HepG2 (cell line): ENCODE measurements at regions not wholly inside any gene's neighbourhood (a gene's known extent, or its start where the extent isn't known, plus 50 kb on each side); places are given as distances from the start of the nearest gene placed in this dataset.

Experiments
- ATAC-seq: fragments of 200-7000 bp; cut with Tn5 transposase; 3 replicates; pipeline ENCODE4 v1.9.1; 2020; ENCODE audit warnings: mild to moderate bottlenecking, moderate library complexity
- BruUV-seq: library from RNA; stranded (reverse); fragments of 400-500 nt; replicated peaks from 2 replicates; lab custom pipeline; 2021; lab: Mats Ljungman, UMichigan
- CTCF ChIA-PET: fragments of 300-600 bp; formaldehyde crosslinking; extraction: SDS; loops from one replicate; lab custom pipeline; 2021; ENCODE audit warnings: low total read pairs, inconsistent platforms, low intra/inter-chr PET ratio; lab: Yijun Ruan, JAX
- POLR2A ChIA-PET: fragments of 350-600 bp; sonication (Branson Sonifier 250); formaldehyde crosslinking; loops from one replicate; lab custom pipeline; 2020; ENCODE audit warnings: antibody characterized with exemption, inconsistent platforms; lab: Yijun Ruan, JAX
- DNase-seq: peaks from one replicate; pipeline ENCODE4 v3.0.0-alpha.2; 2015; ENCODE audit warnings: low spot score
- FAIRE-seq: peaks from 3 replicates; lab custom pipeline; 2011; peaks lifted over from hg19 to GRCh38; lab: Jason Lieb, UNC
- H2AFZ ChIP-seq: one replicate; pipeline ENCODE4 v1.6.1; 2011; ENCODE audit warnings: low read length, inconsistent platforms
- H3K27ac ChIP-seq: fragments of 300-600 bp; 3 replicates; pipeline ENCODE4 v1.8.0; 2011; ENCODE audit warnings: mixed run types, mild to moderate bottlenecking, mixed read lengths, low read length, inconsistent platforms; ENCODE audit not compliant: insufficient read depth; ENCODE audit errors: extremely low read length
- H3K27me3 ChIP-seq, 2 experiments: fragments of 200-600 bp in 1 of 2; 2 replicates in 1 of 2; 3 replicates in 1 of 2; pipeline versions ENCODE4 v1.6.0 to v1.8.0; 2011; ENCODE audit warnings: low read length in 2 of 2, mild to moderate bottlenecking in 2 of 2, moderate library complexity in 2 of 2, inconsistent platforms in 1 of 2; ENCODE audit not compliant: insufficient read depth in 2 of 2, control insufficient read depth in 1 of 2
- H3K36me3 ChIP-seq, 2 experiments: fragments of 200-600 bp in 1 of 2; replicated peaks in 1 of 2; 2 replicates in 1 of 2; 3 replicates in 1 of 2; pipeline versions ENCODE4 v1.5.1 to v1.8.0; 2011; ENCODE audit warnings: low read length in 2 of 2, inconsistent platforms in 1 of 2; ENCODE audit not compliant: insufficient read depth in 2 of 2, control insufficient read depth in 1 of 2
- H3K4me1 ChIP-seq: 2 replicates; pipeline ENCODE4 v1.5.1; 2012; ENCODE audit warnings: low read length, inconsistent platforms; ENCODE audit not compliant: insufficient read depth
- H3K4me2 ChIP-seq: 2 replicates; pipeline ENCODE4 v1.6.0; 2011; ENCODE audit warnings: low read depth, low read length, inconsistent platforms
- H3K4me3 ChIP-seq, 3 experiments: fragments of 200-600 bp in 1 of 3; sonication (generic), shearing (Covaris generic) in 1 of 3; replicated peaks in 1 of 3; 2 replicates each; pipeline ENCODE4 v1.5.1; 2011 to 2016; ENCODE audit warnings: low read length in 3 of 3, inconsistent platforms in 2 of 3, low read depth in 2 of 3, mild to moderate bottlenecking in 2 of 3, control low read depth in 1 of 3, mixed read lengths in 1 of 3; ENCODE audit not compliant: insufficient read depth in 1 of 3
- H3K79me2 ChIP-seq: one replicate; pipeline ENCODE4 v1.6.1; 2011; ENCODE audit warnings: low read length, inconsistent platforms; ENCODE audit not compliant: insufficient read depth
- H3K9ac ChIP-seq: 2 replicates; pipeline ENCODE4 v1.6.0; 2011; ENCODE audit warnings: mild to moderate bottlenecking, low read depth, low read length, inconsistent platforms; ENCODE audit not compliant: insufficient read depth
- H3K9me3 ChIP-seq: 2 replicates; pipeline ENCODE4 v1.5.1; 2012; ENCODE audit warnings: mild to moderate bottlenecking, low read length
- H4K20me1 ChIP-seq: 2 replicates; pipeline ENCODE4 v1.6.0; 2011; ENCODE audit warnings: inconsistent platforms, mild to moderate bottlenecking, low read length, moderate library complexity; ENCODE audit not compliant: insufficient read depth
- E2F1 ChIP-seq: sonication (generic); formaldehyde crosslinking; IDR thresholded peaks from 2 replicates; pipeline ENCODE4 v1.5.0; 2020; ENCODE audit warnings: missing genetic modification reagents
- GABPA ChIP-seq, 2 experiments: IDR thresholded peaks; 2 replicates each; pipeline ENCODE4 v1.6.1; 2011 to 2016; ENCODE audit warnings: low read depth in 2 of 2, low read length in 1 of 2, missing biosample characterization in 1 of 2, missing genetic modification characterization in 1 of 2
- GPN1 ChIP-seq: sonication (generic); formaldehyde crosslinking; IDR thresholded peaks from 2 replicates; pipeline ENCODE4 v1.5.1; 2020; ENCODE audit warnings: missing genetic modification reagents, borderline replicate concordance
- MXI1 ChIP-seq: IDR thresholded peaks from 3 replicates; pipeline ENCODE4 v1.6.1; 2012; ENCODE audit warnings: low read depth, low read length, inconsistent platforms, borderline replicate concordance
- ZBTB46 ChIP-seq: sonication (generic); formaldehyde crosslinking; IDR thresholded peaks from 2 replicates; pipeline ENCODE4 v1.4.0; 2020; ENCODE audit warnings: mild to moderate bottlenecking, missing genetic modification reagents, borderline replicate concordance
- ZNF205 ChIP-seq: IDR thresholded peaks from 2 replicates; pipeline ENCODE4 v1.6.1; 2018; ENCODE audit warnings: missing biosample characterization, missing genetic modification reagents
- ZNF383 ChIP-seq: sonication (generic); formaldehyde crosslinking; IDR thresholded peaks from 2 replicates; pipeline ENCODE4 v1.4.0; 2020; ENCODE audit warnings: missing genetic modification reagents, mild to moderate bottlenecking, borderline replicate concordance
- ZNF605 ChIP-seq: sonication (generic); formaldehyde crosslinking; IDR thresholded peaks from 2 replicates; pipeline ENCODE4 v1.8.0; 2022; ENCODE audit warnings: mild to moderate bottlenecking, missing genetic modification reagents
- ZNF674 ChIP-seq: sonication (generic); formaldehyde crosslinking; IDR thresholded peaks from 2 replicates; pipeline ENCODE4 v1.5.0; 2020; ENCODE audit warnings: low read depth, mild to moderate bottlenecking, missing genetic modification reagents
- WGBS: methylation state at CpG from one replicate; pipeline ENCODE4 v1.1.6; 2017; ENCODE audit warnings: low lambda C conversion rate; 5-methylcytosine and 5-hydroxymethylcytosine counted together
- in situ Hi-C: cut with HindIII; loops from 2 replicates; pipeline ENCODE4 v1.10.0; 2017; ENCODE audit warnings: low pct_unique_long_range_greater_than_20kb; ENCODE audit not compliant: extremely low pct_ligation_motif_present
- intact Hi-C: fragments of 100-400 bp; cut with micrococcal nuclease; formaldehyde crosslinking; loops from one replicate; pipeline ENCODE4 v1.10.0; 2022; ENCODE audit not compliant: unreplicated experiment
- TF ChIP-seq, protein P1 (sequence below): sonication (generic); formaldehyde crosslinking; IDR thresholded peaks from 2 replicates; pipeline ENCODE4; 2020; ENCODE audit warnings: missing genetic modification reagents, mild to moderate bottlenecking, borderline replicate concordance

GRCh38 chr1:229884765-229885164 is 182.3 kb upstream of the GALNT2 start:
- POLR2A ChIA-PET = no interaction called here
- Histone ChIP-seq H3K27me3 (peaks cover 3 to 19% of the 10 kb centered on the region in 2 experiments; a peak in 3 of 5 replicates), H3K4me1 (no peaks in the 10 kb centered on the region), H3K36me3 (no peaks in the 10 kb centered on the region), H3K27ac (no peak overlapping the region), H2AFZ (no peak overlapping the region), H3K4me3 (no peak overlapping the region), H3K4me2 (no peak overlapping the region), H3K9me3 (no peaks in the 10 kb centered on the region), H3K79me2 (no peaks in the 10 kb centered on the region), H3K9ac (no peak overlapping the region), H4K20me1 (no peaks in the 10 kb centered on the region)
- intact Hi-C loops (no loop called here), in situ Hi-C loops (no loop called here)
- 0% methylated on average over 2 of the region's 4 CpGs for WGBS
- no peak for DNase-seq
- TF ChIP-seq ZNF674 (CRISPR knock-in tag) = no peak
- no peak for FAIRE-seq
- CTCF ChIA-PET = no interaction called here
- BruUV-seq = no TSS peak
- ATAC-seq = no peak

DNA sequence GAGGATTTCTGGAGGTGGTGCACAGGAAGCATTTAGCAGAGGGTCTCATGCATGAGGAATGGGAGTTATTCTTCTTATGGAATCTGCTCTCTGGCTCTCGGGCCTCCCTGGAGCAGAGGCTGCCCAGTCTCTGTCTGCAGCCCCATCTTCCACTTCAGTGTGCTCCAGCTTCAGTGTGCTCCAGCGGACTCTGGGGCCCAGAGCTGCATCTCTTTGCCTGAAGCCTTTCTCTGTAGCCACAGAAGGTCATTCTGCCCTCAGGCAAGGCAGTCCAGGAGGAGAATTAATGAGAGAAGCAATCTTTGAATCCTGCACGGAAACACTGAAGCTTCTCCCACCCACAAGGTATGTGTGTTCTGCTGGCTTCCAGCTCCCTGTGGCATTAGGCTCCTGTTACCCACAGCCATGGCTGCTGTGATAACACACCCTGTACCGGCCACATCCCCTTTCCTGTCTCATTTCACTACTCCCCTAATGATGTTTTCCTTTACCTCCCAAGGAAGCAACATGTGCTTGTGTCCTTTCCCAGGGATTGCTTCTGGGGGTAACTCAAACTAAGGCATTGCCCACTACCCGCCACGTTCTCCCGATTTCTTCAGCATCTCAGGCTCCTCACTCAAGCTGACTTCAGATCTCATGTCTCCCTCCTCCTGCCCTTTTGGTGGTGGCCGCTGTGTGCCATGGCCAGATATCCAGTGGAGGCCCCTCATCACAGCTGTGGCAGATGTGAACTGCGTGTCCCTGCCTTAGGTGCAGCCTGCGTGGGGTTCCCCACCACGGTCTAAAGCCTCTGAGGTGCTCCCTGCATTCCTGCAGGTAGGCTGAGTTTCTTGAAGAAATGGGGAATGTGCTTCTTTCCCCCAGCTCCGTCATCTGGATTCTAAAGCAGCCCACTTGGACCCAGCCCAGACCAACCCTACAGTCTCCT is 181.2 kb upstream of the GALNT2 start:
- FAIRE-seq (no peak), DNase-seq (no peak), ATAC-seq (no peak)
- WGBS = 39% methylated on average over 10 of the region's 12 CpGs
- CTCF ChIA-PET = no interaction called here
- no peak overlapping the region for H3K27ac ChIP-seq
- intact Hi-C loops = no loop called here
- no peaks in the 10 kb centered on the region for H3K36me3 ChIP-seq
- no peaks in the 10 kb centered on the region for H3K4me1 ChIP-seq
- no peaks in the 10 kb centered on the region for H3K9me3 ChIP-seq
- no peak overlapping the region for H3K4me3 ChIP-seq
- in situ Hi-C loops = no loop called here
- peaks cover 3 to 14% of the 10 kb centered on the region in 2 experiments; a peak in 3 of 5 replicates for H3K27me3 ChIP-seq
- H3K9ac ChIP-seq = no peak overlapping the region
- H2AFZ ChIP-seq = no peak overlapping the region
- H3K4me2 ChIP-seq = no peak overlapping the region
- no peaks in the 10 kb centered on the region for H3K79me2 ChIP-seq
- POLR2A ChIA-PET = no interaction called here
- no TSS peak for BruUV-seq
- no peaks in the 10 kb centered on the region for H4K20me1 ChIP-seq
- TF ChIP-seq ZNF605 (CRISPR knock-in tag) (no peak), MXI1 (no peak), GPN1 (no peak), ZNF205 (CRISPR knock-in tag) (no peak), ZNF383 (CRISPR knock-in tag) (no peak), GABPA (IDR thresholded peaks at IDR 0.05; ENCODE audit: low read depth, low read length) (no peak), GABPA (CRISPR knock-in tag; IDR thresholded peaks at IDR 0.05; ENCODE audit: low read depth) (no peak), E2F1 (CRISPR knock-in tag) (no peak), ZBTB46 (CRISPR knock-in tag) (no peak)
- TF ChIP-seq, protein P1, sequence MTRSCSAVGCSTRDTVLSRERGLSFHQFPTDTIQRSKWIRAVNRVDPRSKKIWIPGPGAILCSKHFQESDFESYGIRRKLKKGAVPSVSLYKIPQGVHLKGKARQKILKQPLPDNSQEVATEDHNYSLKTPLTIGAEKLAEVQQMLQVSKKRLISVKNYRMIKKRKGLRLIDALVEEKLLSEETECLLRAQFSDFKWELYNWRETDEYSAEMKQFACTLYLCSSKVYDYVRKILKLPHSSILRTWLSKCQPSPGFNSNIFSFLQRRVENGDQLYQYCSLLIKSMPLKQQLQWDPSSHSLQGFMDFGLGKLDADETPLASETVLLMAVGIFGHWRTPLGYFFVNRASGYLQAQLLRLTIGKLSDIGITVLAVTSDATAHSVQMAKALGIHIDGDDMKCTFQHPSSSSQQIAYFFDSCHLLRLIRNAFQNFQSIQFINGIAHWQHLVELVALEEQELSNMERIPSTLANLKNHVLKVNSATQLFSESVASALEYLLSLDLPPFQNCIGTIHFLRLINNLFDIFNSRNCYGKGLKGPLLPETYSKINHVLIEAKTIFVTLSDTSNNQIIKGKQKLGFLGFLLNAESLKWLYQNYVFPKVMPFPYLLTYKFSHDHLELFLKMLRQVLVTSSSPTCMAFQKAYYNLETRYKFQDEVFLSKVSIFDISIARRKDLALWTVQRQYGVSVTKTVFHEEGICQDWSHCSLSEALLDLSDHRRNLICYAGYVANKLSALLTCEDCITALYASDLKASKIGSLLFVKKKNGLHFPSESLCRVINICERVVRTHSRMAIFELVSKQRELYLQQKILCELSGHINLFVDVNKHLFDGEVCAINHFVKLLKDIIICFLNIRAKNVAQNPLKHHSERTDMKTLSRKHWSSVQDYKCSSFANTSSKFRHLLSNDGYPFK (CRISPR knock-in tag) = no peak
